ENCODE measurements at regions not wholly inside any gene's neighbourhood (a gene's known extent, or its start where the extent isn't known, plus 50 kb on each side); places are given as distances from the start of the nearest gene placed in this dataset.

DNA sequence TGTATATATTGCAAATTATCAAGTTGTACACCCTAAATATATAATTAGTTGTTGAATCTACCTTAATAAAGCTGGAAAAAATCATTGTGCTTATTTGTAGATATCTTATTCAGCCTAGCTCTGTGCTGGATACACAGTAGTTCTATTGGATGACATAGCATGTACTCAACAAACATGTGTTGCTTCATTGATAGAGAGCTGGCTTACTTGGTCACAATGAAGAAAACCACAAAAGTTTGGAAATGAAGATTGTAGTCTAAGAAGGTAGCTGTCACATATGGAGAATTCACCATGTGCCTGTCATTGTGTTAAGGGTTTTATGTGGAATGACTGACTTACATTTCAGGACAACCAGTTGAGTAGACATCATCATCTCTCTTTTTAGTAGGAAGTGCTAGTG lies 278.9 kb downstream of the LMO7 start:
- DNase-seq = no peak

DNA sequence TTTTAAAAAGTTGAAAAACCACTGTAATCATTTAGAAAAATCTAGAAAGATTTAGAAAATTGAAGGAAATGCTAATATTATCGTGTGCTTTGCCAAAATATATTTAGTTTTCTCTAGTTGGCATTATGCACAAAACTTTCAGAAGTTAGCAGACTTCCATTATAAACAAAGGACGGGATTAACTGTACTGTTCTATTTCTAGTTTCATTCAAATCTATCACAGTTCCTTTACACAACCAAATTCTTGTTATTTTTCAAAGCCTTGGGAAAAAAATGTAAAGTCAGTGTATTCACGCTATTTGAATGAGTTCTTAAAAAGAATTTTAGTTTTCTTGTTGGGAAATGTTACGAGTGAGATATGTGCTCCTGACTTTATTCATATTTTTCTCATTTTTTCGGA lies 277.8 kb downstream of the LMO7 start:
- no peak for DNase-seq

DNA sequence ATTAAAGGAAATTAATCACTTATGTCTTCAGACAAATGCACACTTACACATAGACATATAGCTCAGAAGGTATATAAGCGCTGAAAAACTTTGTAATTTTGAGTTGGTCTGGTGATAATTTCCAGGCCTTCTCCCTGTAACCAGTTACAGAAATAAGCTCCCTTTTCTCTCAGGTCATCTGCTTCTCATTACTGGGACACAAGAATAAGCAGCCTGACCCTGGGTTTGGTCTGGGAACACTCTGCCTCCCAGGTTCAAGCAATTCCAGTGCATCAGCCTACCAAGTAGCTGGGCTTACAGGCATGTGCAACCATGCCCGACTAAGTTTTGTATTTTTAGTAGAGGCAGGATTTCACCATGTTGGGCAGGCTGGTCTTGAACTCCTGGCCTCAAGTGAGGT lies 274.5 kb downstream of the LMO7 start:
- no peak for DNase-seq

Data from stimulated activated CD4-positive, alpha-beta T cell treated with anti-CD3 and anti-CD28 coated beads, Interleukin-4, amount 100 ng/mL, for 24 hours (primary cell).